PFSK-1 (cell line): ENCODE measurements at regions not wholly inside any gene's neighbourhood (a gene's known extent, or its start where the extent isn't known, plus 50 kb on each side); places are given as distances from the start of the nearest gene placed in this dataset.

Experiments used
- FOXP2 ChIP-seq: optimal IDR thresholded peaks from 2 replicates; pipeline ENCODE3; 2011; ENCODE audit warnings: borderline replicate concordance, control low read depth, inconsistent platforms; ENCODE audit not compliant: insufficient read depth; ENCODE audit errors: extremely low read length, extremely low read depth
- POLR2AphosphoS5 ChIP-seq: IDR thresholded peaks from 2 replicates; pipeline ENCODE4 v1.6.1; 2012; ENCODE audit warnings: low read depth, mild to moderate bottlenecking, control low read depth, low read length, moderate library complexity
- REST ChIP-seq, 2 experiments: IDR thresholded peaks; 2 replicates each; pipeline versions ENCODE4 v1.6.1 to v1.8.0; 2011 to 2012; ENCODE audit warnings: low read depth in 2 of 2, low read length in 2 of 2, control low read depth in 1 of 2, inconsistent platforms in 1 of 2, mild to moderate bottlenecking in 1 of 2, moderate library complexity in 1 of 2; ENCODE audit not compliant: insufficient read depth in 1 of 2
- SIN3A ChIP-seq: IDR thresholded peaks from 2 replicates; pipeline ENCODE4 v1.6.1; 2012; ENCODE audit warnings: mild to moderate bottlenecking, low read length, moderate library complexity, borderline replicate concordance; ENCODE audit not compliant: insufficient read depth
- TAF1 ChIP-seq: IDR thresholded peaks from 2 replicates; pipeline ENCODE4 v1.6.1; 2012; ENCODE audit warnings: low read length, control low read depth, borderline replicate concordance; ENCODE audit not compliant: insufficient read depth

GRCh38 chr17:53607475-53607874 is 215.3 kb upstream of the KIF2B start:
- TF ChIP-seq TAF1 (no peak), SIN3A (no peak), POLR2AphosphoS5 (no peak), REST (IDR thresholded peaks at IDR 0.05; ENCODE audit: insufficient read depth in 1 of 2, low read depth in 2 of 2, low read length in 2 of 2) (no peak), FOXP2 (no peak)
